Parathyroid adenoma (tissue), 2 donors: ENCODE measurements at regions not wholly inside any gene's neighbourhood (a gene's known extent, or its start where the extent isn't known, plus 50 kb on each side); places are given as distances from the start of the nearest gene placed in this dataset.
"Not testable (repeated sequence)": the region's sequence is repeated elsewhere in the genome, so short reads cannot be mapped to it uniquely, and the experiment has no call there.

Experiments
- H2AFZ ChIP-seq: fragments of 300-600 bp; sonication (generic); one replicate; pipeline ENCODE4 v1.7.0; 2017; ENCODE audit warnings: antibody characterized with exemption, mild to moderate bottlenecking
- H3K27ac ChIP-seq: fragments of 300-600 bp; sonication (generic); one replicate; pipeline ENCODE4 v1.7.0; 2017
- H3K27me3 ChIP-seq: fragments of 300-600 bp; sonication (generic); one replicate; pipeline ENCODE4 v1.7.0; 2017; ENCODE audit warnings: low read length; ENCODE audit not compliant: control insufficient read depth, insufficient read depth
- H3K36me3 ChIP-seq: fragments of 300-600 bp; sonication (generic); one replicate; pipeline ENCODE4 v1.7.0; 2017; ENCODE audit warnings: low read length; ENCODE audit not compliant: control insufficient read depth, insufficient read depth
- H3K4me1 ChIP-seq: fragments of 300-600 bp; sonication (generic); one replicate; pipeline ENCODE4 v1.7.0; 2017; ENCODE audit warnings: control low read depth
- H3K4me2 ChIP-seq: fragments of 300-600 bp; sonication (generic); one replicate; pipeline ENCODE4 v1.7.0; 2017; ENCODE audit warnings: low read length
- H3K4me3 ChIP-seq: fragments of 300-600 bp; sonication (generic); one replicate; pipeline ENCODE4 v1.7.0; 2017; ENCODE audit warnings: low read depth, low read length
- H3K79me2 ChIP-seq: fragments of 300-600 bp; sonication (generic); one replicate; pipeline ENCODE4 v1.7.0; 2017; ENCODE audit warnings: control low read depth
- H3K9ac ChIP-seq: fragments of 300-600 bp; sonication (generic); one replicate; pipeline ENCODE4 v1.7.0; 2017; ENCODE audit warnings: mild to moderate bottlenecking
- H3K9me3 ChIP-seq: fragments of 300-600 bp; sonication (generic); one replicate; pipeline ENCODE4 v1.7.0; 2017; ENCODE audit warnings: low read length; ENCODE audit not compliant: control insufficient read depth
- CTCF ChIP-seq: fragments of 300-600 bp; sonication (generic); IDR thresholded peaks from one replicate; pipeline ENCODE4 v1.7.0; 2017; ENCODE audit warnings: antibody characterized with exemption, mild to moderate bottlenecking
- donor health status: primary hyperparathyroidism.

- Histone ChIP-seq H3K4me1 (no peaks in the 10 kb centered on the region), H3K4me2 (no peak overlapping the region), H3K36me3 (no peaks in the 10 kb centered on the region), H3K9me3 (no peaks in the 10 kb centered on the region), H3K4me3 (no peak overlapping the region), H3K79me2 (no peaks in the 10 kb centered on the region), H3K9ac (no peak overlapping the region), H2AFZ (no peak overlapping the region), H3K27me3 (no peaks in the 10 kb centered on the region), H3K27ac (no peak overlapping the region)
- TF ChIP-seq CTCF = no peak
These were observed 119.8 kb upstream of the PPP1R26 start for GRCh38 chr9:135359764-135360163.

- H3K79me2 ChIP-seq = no peaks in the 10 kb centered on the region
- no peaks in the 10 kb centered on the region for H3K9me3 ChIP-seq
- H3K4me3 ChIP-seq = no peak overlapping the region
- H3K36me3 ChIP-seq = no peaks in the 10 kb centered on the region
- H3K4me1 ChIP-seq = no peaks in the 10 kb centered on the region
- H3K27me3 ChIP-seq = no peaks in the 10 kb centered on the region
- H3K9ac ChIP-seq = no peak overlapping the region
- H3K27ac ChIP-seq = no peak overlapping the region
- H3K4me2 ChIP-seq = no peak overlapping the region
- TF ChIP-seq CTCF = no peak
- H2AFZ ChIP-seq = no peak overlapping the region
These were observed 119.0 kb upstream of the PPP1R26 start for GRCh38 chr9:135360617-135361016.

- not testable (repeated sequence) for H3K9ac ChIP-seq
These were observed 117.9 kb upstream of the PPP1R26 start for GRCh38 chr9:135361668-135362067.

GRCh38 chr9:135363596-135363995, 116.0 kb upstream of the PPP1R26 start:
- Histone ChIP-seq H3K9me3 (no peaks in the 10 kb centered on the region), H3K79me2 (no peaks in the 10 kb centered on the region), H3K4me1 (no peaks in the 10 kb centered on the region), H3K27ac (no peak overlapping the region), H3K36me3 (no peaks in the 10 kb centered on the region), H3K4me3 (no peak overlapping the region), H2AFZ (no peak overlapping the region), H3K9ac (no peak overlapping the region), H3K4me2 (no peak overlapping the region), H3K27me3 (no peaks in the 10 kb centered on the region)
- TF ChIP-seq CTCF = no peak

More at GRCh38 chr9:135361668-135362067, 117.9 kb upstream of the PPP1R26 start:
- H3K79me2 ChIP-seq, H3K4me1 ChIP-seq, H2AFZ ChIP-seq, H3K27me3 ChIP-seq, H3K9me3 ChIP-seq, H3K4me3 ChIP-seq, H3K27ac ChIP-seq, H3K4me2 ChIP-seq, H3K36me3 ChIP-seq: not testable (repeated sequence)

GRCh38 chr9:135365013-135365768, 114.4 kb upstream of the PPP1R26 start:
- Histone ChIP-seq H3K9ac (no peak overlapping the region), H3K9me3 (no peaks in the 10 kb centered on the region), H3K4me1 (no peaks in the 10 kb centered on the region), H3K79me2 (no peaks in the 10 kb centered on the region), H3K4me2 (no peak overlapping the region), H2AFZ (no peak overlapping the region), H3K27me3 (no peaks in the 10 kb centered on the region), H3K4me3 (no peak overlapping the region), H3K27ac (no peak overlapping the region), H3K36me3 (no peaks in the 10 kb centered on the region)
- no peak for TF ChIP-seq CTCF
